ENCODE measurements at regions not wholly inside any gene's neighbourhood (a gene's known extent, or its start where the extent isn't known, plus 50 kb on each side); places are given as distances from the start of the nearest gene placed in this dataset.

- TF ChIP-seq POLR2A (IDR thresholded peaks at IDR 0.05), result no peak
- no peak for TF ChIP-seq CTCF (IDR thresholded peaks at IDR 0.05)
Measured at GRCh38 chr7:84454174-84454959, 259.8 kb upstream of the SEMA3A start.
